Naive thymus-derived CD4-positive, alpha-beta T cell (primary cell): ENCODE measurements at regions not wholly inside any gene's neighbourhood (a gene's known extent, or its start where the extent isn't known, plus 50 kb on each side); places are given as distances from the start of the nearest gene placed in this dataset.

ENCODE experiments used
- ATAC-seq: fragments of 150-1000 bp; cut with Tn5 transposase; 2 replicates; pipeline ENCODE4 v1.10.0; 2021; ENCODE audit warnings: mild to moderate bottlenecking, moderate library complexity
- CTCF ChIA-PET: fragments of 350-600 bp; sonication (Branson Sonifier 250); formaldehyde crosslinking; loops from one replicate; lab custom pipeline; 2021; ENCODE audit warnings: antibody characterized with exemption; lab: Charles Lee
- POLR2A ChIA-PET: fragments of 350-600 bp; sonication (Branson Sonifier 250); formaldehyde crosslinking; loops from one replicate; lab custom pipeline; 2021; ENCODE audit warnings: antibody characterized with exemption, inconsistent platforms; lab: Charles Lee
- DNase-seq, 9 donors: peaks; one replicate each; pipeline versions ENCODE4 v3.0.0 to v3.0.0-alpha.2; 2020 to 2022; ENCODE audit warnings: mixed read lengths in 1 of 9
- H3K27ac ChIP-seq: one replicate; pipeline ENCODE4 v1.7.0; 2013; ENCODE audit warnings: mild to moderate bottlenecking, low read depth, low read length, moderate library complexity
- H3K27me3 ChIP-seq, 2 donors: one replicate each; pipeline ENCODE4 v1.7.0; 2013; ENCODE audit warnings: low read length in 2 of 2, mild to moderate bottlenecking in 2 of 2, moderate library complexity in 2 of 2; ENCODE audit not compliant: control insufficient read depth in 2 of 2, insufficient read depth in 2 of 2
- H3K36me3 ChIP-seq, 3 experiments: 1 replicate in 2 of 3; 2 replicates in 1 of 3; pipeline ENCODE4 v1.7.0; 2013; ENCODE audit warnings: low read length in 3 of 3, mild to moderate bottlenecking in 3 of 3, moderate library complexity in 1 of 3; ENCODE audit not compliant: insufficient read depth in 3 of 3, control insufficient read depth in 2 of 3
- H3K4me1 ChIP-seq, 2 donors: one replicate each; pipeline ENCODE4 v1.7.0; 2013; ENCODE audit warnings: low read length in 2 of 2, mild to moderate bottlenecking in 2 of 2, moderate library complexity in 1 of 2; ENCODE audit not compliant: control insufficient read depth in 2 of 2, insufficient read depth in 2 of 2
- H3K4me3 ChIP-seq: 2 replicates; pipeline ENCODE4 v1.7.0; 2013; ENCODE audit warnings: mild to moderate bottlenecking, low read length
- H3K9me3 ChIP-seq, 3 experiments: 1 replicate in 2 of 3; 2 replicates in 1 of 3; pipeline ENCODE4 v1.7.0; 2013; ENCODE audit warnings: low read length in 3 of 3; ENCODE audit not compliant: control insufficient read depth in 2 of 3
- H3K27ac Mint-ChIP-seq, 9 donors: one replicate each; pipeline ENCODE4 v1.8.0; 2020 to 2022; ENCODE audit warnings: mixed read lengths in 9 of 9, mild to moderate bottlenecking in 8 of 9, moderate library complexity in 5 of 9, inconsistent platforms in 2 of 9
- H3K27me3 Mint-ChIP-seq, 5 donors: one replicate each; pipeline ENCODE4 v1.8.0; 2021 to 2022; ENCODE audit warnings: mixed read lengths in 5 of 5, mild to moderate bottlenecking in 1 of 5
- H3K36me3 Mint-ChIP-seq, 5 donors: one replicate each; pipeline ENCODE4 v1.8.0; 2020 to 2022; ENCODE audit warnings: mixed read lengths in 5 of 5, mild to moderate bottlenecking in 3 of 5, inconsistent platforms in 1 of 5
- H3K4me1 Mint-ChIP-seq, 7 donors: one replicate each; pipeline ENCODE4 v1.8.0; 2020 to 2022; ENCODE audit warnings: mixed read lengths in 7 of 7, mild to moderate bottlenecking in 3 of 7, inconsistent platforms in 1 of 7
- H3K4me3 Mint-ChIP-seq, 10 donors: one replicate each; pipeline ENCODE4 v1.8.0; 2020 to 2022; ENCODE audit warnings: mild to moderate bottlenecking in 10 of 10, mixed read lengths in 10 of 10, moderate library complexity in 6 of 10, inconsistent platforms in 2 of 10
- H3K9me3 Mint-ChIP-seq, 11 donors: one replicate each; pipeline ENCODE4 v1.8.0; 2020 to 2022; ENCODE audit warnings: mixed read lengths in 11 of 11, mild to moderate bottlenecking in 4 of 11, inconsistent platforms in 1 of 11, moderate library complexity in 1 of 11
- intact Hi-C, 2 donors: fragments of 100-400 bp; cut with micrococcal nuclease; formaldehyde crosslinking; loops; one replicate each; pipeline ENCODE4 v1.15.1; 2023

DNA sequence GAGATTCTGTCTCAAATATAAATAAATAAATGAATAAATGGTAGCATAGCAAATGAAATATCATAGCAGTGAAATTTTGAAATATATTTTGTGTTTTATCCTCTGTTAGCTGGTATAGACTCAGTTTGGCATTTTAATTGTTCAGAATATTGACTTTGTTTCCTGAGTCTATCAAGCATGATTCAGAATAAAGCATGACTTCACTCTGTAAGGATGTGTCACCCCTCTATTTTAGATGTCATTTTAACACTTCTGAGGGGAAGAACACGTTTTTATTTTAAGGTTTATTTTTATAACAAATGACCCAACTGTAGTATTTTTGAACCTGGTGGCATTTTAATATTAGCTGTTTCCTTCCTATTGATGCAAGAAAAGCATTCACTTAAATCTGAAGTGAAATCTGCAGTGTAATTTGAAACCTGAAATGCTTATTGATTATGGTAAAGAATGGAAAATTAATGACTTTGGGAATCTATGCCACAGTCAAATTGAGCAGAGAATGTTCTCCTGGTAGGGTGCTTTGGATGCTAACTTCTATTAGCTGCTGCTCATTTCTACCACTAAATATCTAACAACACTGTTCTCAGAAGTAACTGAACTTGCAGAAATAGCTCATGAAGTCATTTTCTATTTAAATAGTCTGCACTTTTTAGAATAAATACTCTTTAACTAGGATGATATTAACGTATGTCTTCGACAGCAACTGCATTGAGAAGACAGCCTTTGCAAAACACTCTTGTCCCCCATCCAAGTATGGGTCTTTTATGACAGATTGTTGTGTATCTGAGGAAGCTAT is 114.2 kb downstream of the SOX4 start:
- CTCF ChIA-PET = no interaction called here
- no peak overlapping the region for H3K4me3 Mint-ChIP-seq
- no peak for DNase-seq

DNA sequence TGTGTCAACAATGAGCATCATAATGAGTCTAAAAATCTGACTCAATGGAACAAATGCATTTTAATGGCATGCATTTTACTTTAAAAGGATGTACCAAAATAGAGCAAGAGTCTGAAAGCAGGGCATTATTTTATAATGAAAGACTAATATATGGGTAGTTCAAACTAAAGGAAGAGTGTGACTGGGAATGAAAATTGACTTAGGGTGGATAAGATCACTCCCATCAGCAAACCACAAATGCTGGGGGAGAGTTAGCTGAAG is 114.7 kb downstream of the SOX4 start:
- peaks cover 0 to 20% (median 6%) of the 10 kb centered on the region in 5 donors for H3K27me3 Mint-ChIP-seq
- ATAC-seq (no peak), DNase-seq (no peak)
- no peaks in the 10 kb centered on the region for H3K9me3 Mint-ChIP-seq
- H3K36me3 Mint-ChIP-seq = no peaks in the 10 kb centered on the region
- H3K9me3 ChIP-seq = no peaks in the 10 kb centered on the region
- CTCF ChIA-PET = no interaction called here
- H3K27ac ChIP-seq = no peak overlapping the region
- no peak overlapping the region for H3K4me3 Mint-ChIP-seq
- POLR2A ChIA-PET = no interaction called here
- H3K4me1 Mint-ChIP-seq = no peaks in the 10 kb centered on the region
- H3K36me3 ChIP-seq = no peaks in the 10 kb centered on the region
- H3K27ac Mint-ChIP-seq = no peak overlapping the region
- no peaks in the 10 kb centered on the region for H3K4me1 ChIP-seq
- intact Hi-C loops = no loop called here
- no peaks in the 10 kb centered on the region for H3K27me3 ChIP-seq
- H3K4me3 ChIP-seq = no peak overlapping the region

More for the DNA sequence above, 114.2 kb downstream of the SOX4 start:
- no peaks in the 10 kb centered on the region for H3K9me3 ChIP-seq
- no peaks in the 10 kb centered on the region for H3K36me3 ChIP-seq
- H3K27ac ChIP-seq = no peak overlapping the region
- no peaks in the 10 kb centered on the region for H3K4me1 ChIP-seq
- Mint-ChIP-seq H3K9me3 (no peaks in the 10 kb centered on the region), H3K27ac (no peak overlapping the region), H3K36me3 (no peaks in the 10 kb centered on the region), H3K27me3 (peaks cover 0 to 20% (median 6%) of the 10 kb centered on the region in 5 donors), H3K4me1 (no peaks in the 10 kb centered on the region)
- ATAC-seq = no peak
- no peak overlapping the region for H3K4me3 ChIP-seq
- POLR2A ChIA-PET = no interaction called here
- no peaks in the 10 kb centered on the region for H3K27me3 ChIP-seq
- intact Hi-C loops = no loop called here

DNA sequence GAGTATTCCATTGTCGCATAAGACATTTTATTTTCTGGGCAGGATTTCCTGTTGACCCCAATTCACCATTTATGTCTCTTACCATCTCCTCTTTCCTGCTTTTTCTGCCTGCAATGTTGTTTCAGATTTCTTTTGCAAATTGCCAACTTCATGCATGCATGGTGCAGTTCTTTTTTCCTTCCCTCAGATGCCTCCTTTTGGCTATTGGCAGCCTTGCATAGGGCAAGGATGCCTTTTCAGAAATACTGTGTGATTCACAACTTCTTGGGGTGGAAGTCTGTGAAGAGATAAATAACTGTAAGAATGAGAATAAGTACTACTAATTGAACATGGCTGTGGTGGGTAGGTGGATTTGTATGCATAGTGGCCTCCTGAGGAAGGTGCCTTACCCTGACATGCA is 116.7 kb downstream of the SOX4 start:
- H3K27ac Mint-ChIP-seq = no peak overlapping the region
- ATAC-seq = no peak
- peaks cover 0 to 20% (median 6%) of the 10 kb centered on the region in 5 donors for H3K27me3 Mint-ChIP-seq
- intact Hi-C loops = no loop called here
- no peaks in the 10 kb centered on the region for H3K36me3 Mint-ChIP-seq
- DNase-seq = no peak
- H3K4me3 Mint-ChIP-seq = no peak overlapping the region
- ChIA-PET CTCF (no interaction called here), POLR2A (no interaction called here)
- no peaks in the 10 kb centered on the region for H3K4me1 Mint-ChIP-seq
- H3K9me3 Mint-ChIP-seq = no peaks in the 10 kb centered on the region
- H3K4me3 ChIP-seq = no peak overlapping the region
- no peaks in the 10 kb centered on the region for H3K27me3 ChIP-seq
- no peaks in the 10 kb centered on the region for H3K36me3 ChIP-seq
- H3K9me3 ChIP-seq = no peaks in the 10 kb centered on the region
- H3K4me1 ChIP-seq = no peaks in the 10 kb centered on the region
- no peak overlapping the region for H3K27ac ChIP-seq

DNA sequence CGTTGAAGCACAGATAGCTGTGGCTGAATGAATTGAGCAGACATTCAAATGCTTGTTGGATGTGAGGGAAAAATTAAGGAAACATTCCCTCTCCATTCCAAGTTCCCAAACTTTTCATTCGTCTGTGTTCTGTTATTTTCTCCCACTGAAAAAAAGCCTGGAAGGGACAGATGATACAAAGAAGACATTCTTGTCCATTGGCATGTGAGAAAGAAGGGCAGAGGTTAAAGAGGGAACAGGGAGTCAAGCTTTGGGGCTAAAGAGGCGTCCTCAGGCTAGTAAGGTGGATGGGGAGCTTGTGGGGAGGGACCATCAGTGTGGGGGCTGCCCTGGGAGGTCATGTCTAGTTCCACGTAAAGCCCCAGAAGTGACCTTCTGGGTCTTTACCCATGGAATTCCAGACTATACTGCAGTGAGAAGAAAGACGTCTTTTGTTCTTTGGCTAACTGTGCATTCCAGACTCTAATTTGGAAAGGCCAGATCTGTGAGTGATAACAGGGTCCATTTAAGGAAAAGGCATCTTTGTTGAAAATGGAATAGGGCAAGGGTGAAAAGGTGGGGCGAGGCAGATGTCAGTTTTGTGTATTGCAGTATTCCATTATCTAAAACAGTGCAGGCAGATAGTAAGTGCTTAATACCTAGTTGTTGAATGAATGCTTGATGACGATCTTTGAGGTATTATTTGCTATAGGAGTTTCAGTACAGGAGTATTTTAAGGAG is 117.5 kb downstream of the SOX4 start:
- no peaks in the 10 kb centered on the region for H3K36me3 Mint-ChIP-seq
- no peak overlapping the region for H3K4me3 ChIP-seq
- intact Hi-C loops = no loop called here
- ATAC-seq (no peak), DNase-seq (no peak)
- CTCF ChIA-PET = interaction anchor here (0.8 kb wide), 1 partner anchor 400 kb away, joined by 3 read pairs; no protein-coding TSS in a partner anchor
- no peaks in the 10 kb centered on the region for H3K36me3 ChIP-seq
- H3K4me1 Mint-ChIP-seq = no peaks in the 10 kb centered on the region
- H3K9me3 Mint-ChIP-seq = no peaks in the 10 kb centered on the region
- H3K27ac ChIP-seq = no peak overlapping the region
- no peaks in the 10 kb centered on the region for H3K27me3 ChIP-seq
- H3K4me3 Mint-ChIP-seq = no peak overlapping the region
- POLR2A ChIA-PET = no interaction called here
- H3K4me1 ChIP-seq = no peaks in the 10 kb centered on the region
- no peaks in the 10 kb centered on the region for H3K9me3 ChIP-seq
- no peak overlapping the region for H3K27ac Mint-ChIP-seq
- H3K27me3 Mint-ChIP-seq = peaks cover 0 to 20% (median 6%) of the 10 kb centered on the region in 5 donors

DNA sequence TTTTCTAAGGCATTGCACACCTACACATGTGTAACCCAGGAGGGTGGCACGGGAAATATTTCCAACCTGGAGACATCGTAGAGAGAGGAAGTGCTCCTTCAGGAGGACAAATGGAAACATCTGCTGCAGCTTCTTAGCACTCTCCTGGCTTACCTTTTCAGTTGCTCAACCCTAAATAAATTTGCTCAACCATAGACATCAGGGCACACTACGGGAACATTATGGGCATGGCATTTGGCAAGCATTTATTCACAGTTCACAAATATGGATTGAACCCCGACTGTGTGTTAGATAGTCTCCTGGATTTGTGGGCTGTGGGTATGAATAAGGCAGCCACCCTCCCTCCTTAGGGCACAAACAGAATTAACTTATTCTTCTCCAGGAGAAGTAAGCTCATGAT is 118.7 kb downstream of the SOX4 start:
- no peaks in the 10 kb centered on the region for H3K4me1 Mint-ChIP-seq
- peaks cover 0 to 3% (median 0%) of the 10 kb centered on the region in 11 donors for H3K9me3 Mint-ChIP-seq
- H3K4me1 ChIP-seq = no peaks in the 10 kb centered on the region
- CTCF ChIA-PET = no interaction called here
- H3K36me3 ChIP-seq = no peaks in the 10 kb centered on the region
- H3K27ac Mint-ChIP-seq = no peak overlapping the region
- intact Hi-C loops = no loop called here
- POLR2A ChIA-PET = interaction anchor here (0.6 kb wide), 1 partner anchor 179 kb away, joined by 3 read pairs; no protein-coding TSS in a partner anchor
- ATAC-seq (no peak), DNase-seq (no peak)
- H3K4me3 ChIP-seq = no peak overlapping the region
- H3K4me3 Mint-ChIP-seq = no peak overlapping the region
- H3K27me3 Mint-ChIP-seq = peaks cover 0 to 23% (median 6%) of the 10 kb centered on the region in 5 donors
- H3K36me3 Mint-ChIP-seq = no peaks in the 10 kb centered on the region
- no peak overlapping the region for H3K27ac ChIP-seq
- H3K27me3 ChIP-seq = no peaks in the 10 kb centered on the region
- no peaks in the 10 kb centered on the region for H3K9me3 ChIP-seq

DNA sequence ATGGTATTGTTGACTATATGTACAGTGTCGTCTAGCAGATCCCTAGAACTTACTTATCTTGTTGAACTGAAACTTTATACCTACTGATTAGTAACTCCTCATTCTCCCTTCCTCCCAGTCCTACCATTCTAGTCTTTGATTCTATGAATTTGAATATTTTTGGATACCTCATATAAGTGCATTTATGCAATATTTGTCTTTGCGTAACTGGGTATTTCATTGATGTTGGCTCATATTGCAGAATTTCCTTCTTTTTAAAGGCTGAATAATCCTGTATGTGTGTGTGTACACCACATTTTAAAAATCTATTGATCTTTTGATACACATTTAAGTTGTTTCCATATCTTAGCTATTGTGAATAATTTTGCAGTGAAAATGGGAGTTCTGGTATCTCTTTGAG is 119.9 kb downstream of the SOX4 start:
- POLR2A ChIA-PET = no interaction called here
- Histone ChIP-seq H3K4me1 (no peaks in the 10 kb centered on the region), H3K27ac (no peak overlapping the region), H3K36me3 (no peaks in the 10 kb centered on the region), H3K27me3 (no peaks in the 10 kb centered on the region), H3K4me3 (no peak overlapping the region), H3K9me3 (no peaks in the 10 kb centered on the region)
- H3K4me1 Mint-ChIP-seq = no peaks in the 10 kb centered on the region
- H3K27ac Mint-ChIP-seq = no peak overlapping the region
- ATAC-seq = no peak
- peaks cover 0 to 15% (median 3%) of the 10 kb centered on the region in 5 donors for H3K27me3 Mint-ChIP-seq
- no peak for DNase-seq
- H3K36me3 Mint-ChIP-seq = no peaks in the 10 kb centered on the region
- H3K9me3 Mint-ChIP-seq = peaks cover 0 to 5% (median 0%) of the 10 kb centered on the region in 11 donors
- H3K4me3 Mint-ChIP-seq = no peak overlapping the region
- intact Hi-C loops = no loop called here
- CTCF ChIA-PET = no interaction called here

DNA sequence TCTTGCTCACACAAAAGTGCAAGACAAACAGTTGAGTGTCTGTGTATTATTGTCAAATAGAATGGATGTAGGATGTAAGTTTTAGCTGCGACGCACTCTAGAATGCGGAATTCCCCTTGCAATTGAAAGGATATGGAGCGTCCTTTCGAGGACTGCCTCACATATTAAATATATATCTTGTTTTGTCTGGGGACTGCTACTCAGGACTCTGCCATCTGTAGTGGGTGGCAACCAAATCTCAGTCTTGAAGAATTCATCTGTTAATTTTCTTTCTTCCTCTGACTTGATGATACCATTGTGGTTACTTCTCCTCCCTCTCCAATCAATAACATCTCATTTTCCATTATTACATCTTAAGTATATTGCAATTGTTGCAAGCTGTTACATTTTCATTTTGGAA is 121.6 kb downstream of the SOX4 start:
- Mint-ChIP-seq H3K4me1 (no peaks in the 10 kb centered on the region), H3K27me3 (peaks cover 0 to 12% (median 9%) of the 10 kb centered on the region in 5 donors), H3K4me3 (no peak overlapping the region), H3K36me3 (peaks cover 0 to 4% (median 0%) of the 10 kb centered on the region in 5 donors), H3K27ac (no peak overlapping the region), H3K9me3 (peaks cover 0 to 12% (median 4%) of the 10 kb centered on the region in 11 donors)
- H3K9me3 ChIP-seq = no peaks in the 10 kb centered on the region
- POLR2A ChIA-PET = no interaction called here
- CTCF ChIA-PET = no interaction called here
- no peaks in the 10 kb centered on the region for H3K36me3 ChIP-seq
- H3K27ac ChIP-seq = no peak overlapping the region
- DNase-seq (no peak), ATAC-seq (no peak)
- H3K27me3 ChIP-seq = no peaks in the 10 kb centered on the region
- intact Hi-C loops = no loop called here
- H3K4me1 ChIP-seq = no peaks in the 10 kb centered on the region
- no peak overlapping the region for H3K4me3 ChIP-seq
